ENCODE measurements at regions not wholly inside any gene's neighbourhood (a gene's known extent, or its start where the extent isn't known, plus 50 kb on each side); places are given as distances from the start of the nearest gene placed in this dataset.
A peak's percentile ranks its signal among the peaks of the same experiment; 100 is the strongest.

GRCh38 chr6:105468850-105469249 lies 66.0 kb upstream of the PREP start:
- peaks cover 4% of the 10 kb centered on the region for H3K27me3 Mint-ChIP-seq

GRCh38 chr6:105460860-105461259 lies 58.0 kb upstream of the PREP start:
- intact Hi-C loops (cut with micrococcal nuclease), result no loop called here
- Mint-ChIP-seq H3K27me3 (no peaks in the 10 kb centered on the region), H3K36me3 (ENCODE audit: low read depth) (no peaks in the 10 kb centered on the region)

More at GRCh38 chr6:105468850-105469249, 66.0 kb upstream of the PREP start:
- Mint-ChIP-seq H3K27ac (no peak overlapping the region), H3K9me3 (peaks cover 27% of the 10 kb centered on the region), H3K4me3 (no peak overlapping the region), H3K4me1 (ENCODE audit: low read depth) (peaks cover 6% of the 10 kb centered on the region), H3K36me3 (ENCODE audit: low read depth) (no peaks in the 10 kb centered on the region)
- intact Hi-C loops (cut with micrococcal nuclease), result no loop called here

GRCh38 chr6:105459864-105460263 lies 57.0 kb upstream of the PREP start:
- H3K27me3 Mint-ChIP-seq, result no peaks in the 10 kb centered on the region
- H3K36me3 Mint-ChIP-seq (ENCODE audit: low read depth), result no peaks in the 10 kb centered on the region
- no peak overlapping the region for H3K4me3 Mint-ChIP-seq
- peaks cover 9% of the 10 kb centered on the region for H3K9me3 Mint-ChIP-seq
- peaks cover 12% of the 10 kb centered on the region for H3K4me1 Mint-ChIP-seq (ENCODE audit: low read depth)
- intact Hi-C loops (cut with micrococcal nuclease), result no loop called here
- no peak overlapping the region for H3K27ac Mint-ChIP-seq

More at GRCh38 chr6:105460860-105461259, 58.0 kb upstream of the PREP start:
- Mint-ChIP-seq H3K4me3 (no peak overlapping the region), H3K4me1 (ENCODE audit: low read depth) (peaks cover 12% of the 10 kb centered on the region), H3K9me3 (peaks cover 19% of the 10 kb centered on the region), H3K27ac (no peak overlapping the region)

- peaks cover 9% of the 10 kb centered on the region for H3K4me1 Mint-ChIP-seq (ENCODE audit: low read depth)
These were observed 56.2 kb upstream of the PREP start for GRCh38 chr6:105459049-105459448.

GRCh38 chr6:105458551-105458950 lies 55.7 kb upstream of the PREP start:
- intact Hi-C loops (cut with micrococcal nuclease), result no loop called here
- H3K9me3 Mint-ChIP-seq, result no peaks in the 10 kb centered on the region

More at GRCh38 chr6:105459049-105459448, 56.2 kb upstream of the PREP start:
- H3K9me3 Mint-ChIP-seq, result peaks cover under 1% of the 10 kb centered on the region
- no peaks in the 10 kb centered on the region for H3K36me3 Mint-ChIP-seq (ENCODE audit: low read depth)
- no peaks in the 10 kb centered on the region for H3K27me3 Mint-ChIP-seq
- intact Hi-C loops (cut with micrococcal nuclease), result no loop called here
- no peak overlapping the region for H3K27ac Mint-ChIP-seq
- no peak overlapping the region for H3K4me3 Mint-ChIP-seq

GRCh38 chr6:105458084-105458483 lies 55.2 kb upstream of the PREP start:
- peaks cover 16% of the 10 kb centered on the region for H3K4me1 Mint-ChIP-seq (ENCODE audit: low read depth)
- intact Hi-C loops (cut with micrococcal nuclease), result no loop called here
- no peak overlapping the region for H3K4me3 Mint-ChIP-seq
- no peaks in the 10 kb centered on the region for H3K27me3 Mint-ChIP-seq
- no peak overlapping the region for H3K27ac Mint-ChIP-seq
- H3K36me3 Mint-ChIP-seq (ENCODE audit: low read depth), result no peaks in the 10 kb centered on the region
- no peaks in the 10 kb centered on the region for H3K9me3 Mint-ChIP-seq

More at GRCh38 chr6:105458551-105458950, 55.7 kb upstream of the PREP start:
- Mint-ChIP-seq H3K27me3 (no peaks in the 10 kb centered on the region), H3K27ac (no peak overlapping the region), H3K36me3 (ENCODE audit: low read depth) (no peaks in the 10 kb centered on the region), H3K4me1 (ENCODE audit: low read depth) (peaks cover 12% of the 10 kb centered on the region), H3K4me3 (no peak overlapping the region)

- Mint-ChIP-seq H3K27ac (no peak overlapping the region), H3K4me3 (no peak overlapping the region), H3K9me3 (no peaks in the 10 kb centered on the region), H3K36me3 (ENCODE audit: low read depth) (no peaks in the 10 kb centered on the region), H3K27me3 (no peaks in the 10 kb centered on the region), H3K4me1 (ENCODE audit: low read depth) (peaks cover 12% of the 10 kb centered on the region)
- intact Hi-C loops (cut with micrococcal nuclease), result no loop called here
These were observed 51.1 kb upstream of the PREP start for GRCh38 chr6:105453968-105454367.

GRCh38 chr6:105452924-105453756 lies 50.3 kb upstream of the PREP start:
- H3K4me1 Mint-ChIP-seq (ENCODE audit: low read depth), result peaks cover 12% of the 10 kb centered on the region
- intact Hi-C loops (cut with micrococcal nuclease), result no loop called here
- H3K36me3 Mint-ChIP-seq (ENCODE audit: low read depth), result no peaks in the 10 kb centered on the region
- H3K9me3 Mint-ChIP-seq, result no peaks in the 10 kb centered on the region
- H3K27ac Mint-ChIP-seq, result peak overlapping the region; percentile 25
- no peak overlapping the region for H3K4me3 Mint-ChIP-seq
- H3K27me3 Mint-ChIP-seq, result no peaks in the 10 kb centered on the region

All from dendritic cell treated with granulocyte-macrophage colony-stimulating factor and Interleukin-4, amounts not matched to agents 40 ng/mL and 50 ng/mL, for 4 days (primary cell).